T-cell (primary cell): ENCODE measurements at regions not wholly inside any gene's neighbourhood (a gene's known extent, or its start where the extent isn't known, plus 50 kb on each side); places are given as distances from the start of the nearest gene placed in this dataset.

ENCODE experiments used
- ATAC-seq, 4 experiments: fragments of 200-7000 bp in 3 of 4; fragments of 150-1000 bp in 1 of 4; cut with Tn5 transposase; replicated peaks in 1 of 4; 1 replicate in 3 of 4; 2 replicates in 1 of 4; pipeline ENCODE4 v1.10.0; 2021; ENCODE audit warnings: moderate library complexity in 3 of 4, mild to moderate bottlenecking in 2 of 4, moderate number of reproducible peaks in 1 of 4
- CTCF ChIA-PET, 2 donors: fragments of 300-600 bp; sonication (Branson Sonifier 250); formaldehyde crosslinking; loops; one replicate each; lab custom pipeline; 2022; ENCODE audit warnings: antibody characterized with exemption in 2 of 2; lab: Charles Lee
- POLR2A ChIA-PET, 2 donors: fragments of 300-600 bp; sonication (Branson Sonifier 250); formaldehyde crosslinking; loops; one replicate each; lab custom pipeline; 2022; ENCODE audit warnings: antibody characterized with exemption in 2 of 2; lab: Charles Lee
- DNase-seq, 35 experiments: peaks; one replicate each; pipeline versions ENCODE4 v3.0.0 to v3.0.0-alpha.2; 2013 to 2023
- H3K27ac ChIP-seq: one replicate; pipeline ENCODE4 v1.5.1; 2013; ENCODE audit warnings: low read length
- H3K27me3 ChIP-seq, 2 experiments: replicated peaks in 1 of 2; 1 replicate in 1 of 2; 2 replicates in 1 of 2; pipeline versions ENCODE4 v1.6.1 to v1.7.0; 2013; ENCODE audit warnings: low read length in 1 of 2, mixed read lengths in 1 of 2; ENCODE audit not compliant: control insufficient read depth in 2 of 2, insufficient read depth in 2 of 2; ENCODE audit errors: extremely low read depth in 1 of 2
- H3K36me3 ChIP-seq, 2 donors: 1 replicate in 1 of 2; 2 replicates in 1 of 2; pipeline versions ENCODE4 v1.6.1 to v1.7.0; 2013; ENCODE audit warnings: low read length in 1 of 2; ENCODE audit not compliant: control insufficient read depth in 2 of 2, insufficient read depth in 1 of 2; ENCODE audit errors: extremely low read depth in 1 of 2
- H3K4me1 ChIP-seq, 2 experiments: 1 replicate in 1 of 2; 2 replicates in 1 of 2; pipeline versions ENCODE4 v1.6.1 to v1.7.0; 2013; ENCODE audit warnings: low read length in 2 of 2, mixed read lengths in 1 of 2; ENCODE audit not compliant: insufficient read depth in 2 of 2, control insufficient read depth in 1 of 2; ENCODE audit errors: extremely low read depth in 1 of 2
- H3K4me3 ChIP-seq, 2 donors: 1 replicate in 1 of 2; 2 replicates in 1 of 2; pipeline versions ENCODE4 v1.5.1 to v1.7.0; 2013; ENCODE audit warnings: mild to moderate bottlenecking in 2 of 2, low read length in 1 of 2, moderate library complexity in 1 of 2; ENCODE audit not compliant: control insufficient read depth in 1 of 2; ENCODE audit errors: extremely low read depth in 1 of 2
- H3K9me3 ChIP-seq: 2 replicates; pipeline ENCODE4 v1.7.0; 2013
- H3K27ac Mint-ChIP-seq, 2 donors: one replicate each; pipeline ENCODE4 v1.8.0; 2020 to 2021; ENCODE audit warnings: mild to moderate bottlenecking in 2 of 2, mixed read lengths in 2 of 2
- H3K27me3 Mint-ChIP-seq, 2 donors: one replicate each; pipeline ENCODE4 v1.8.0; 2021 to 2022; ENCODE audit warnings: mixed read lengths in 2 of 2
- H3K36me3 Mint-ChIP-seq: one replicate; pipeline ENCODE4 v1.8.0; 2021; ENCODE audit warnings: mixed read lengths
- H3K4me1 Mint-ChIP-seq, 3 donors: one replicate each; pipeline ENCODE4 v1.8.0; 2020 to 2022; ENCODE audit warnings: mixed read lengths in 3 of 3, mild to moderate bottlenecking in 1 of 3
- H3K4me3 Mint-ChIP-seq, 3 donors: one replicate each; pipeline ENCODE4 v1.8.0; 2020 to 2022; ENCODE audit warnings: mild to moderate bottlenecking in 3 of 3, mixed read lengths in 3 of 3, moderate library complexity in 3 of 3
- H3K9me3 Mint-ChIP-seq, 3 donors: one replicate each; pipeline ENCODE4 v1.8.0; 2020 to 2022; ENCODE audit warnings: mixed read lengths in 3 of 3
- WGBS: methylation state at CpG from one replicate; pipeline ENCODE4 v1.1.5; 2013; ENCODE audit warnings: missing lambda C conversion rate; ENCODE audit not compliant: insufficient coverage; 5-methylcytosine and 5-hydroxymethylcytosine counted together

GRCh38 chr12:125435871-125436270, 370.6 kb downstream of the AACS start:
- Histone ChIP-seq H3K36me3 (no peaks in the 10 kb centered on the region), H3K27me3 (peaks cover 0 to 4% of the 10 kb centered on the region in 2 experiments), H3K9me3 (no peaks in the 10 kb centered on the region), H3K27ac (no peak overlapping the region), H3K4me1 (no peaks in the 10 kb centered on the region), H3K4me3 (no peak overlapping the region)
- Mint-ChIP-seq H3K4me1 (no peaks in the 10 kb centered on the region), H3K27me3 (peaks cover 3 to 4% of the 10 kb centered on the region in 2 donors), H3K27ac (no peak overlapping the region), H3K4me3 (no peak overlapping the region), H3K9me3 (peaks cover 0 to 2% (median 0%) of the 10 kb centered on the region in 3 donors), H3K36me3 (no peaks in the 10 kb centered on the region)
- ChIA-PET CTCF (no interaction called here), POLR2A (interaction anchor here in 1 of 2 donors (0.5 kb wide), 1 partner anchor 1370 kb away, joined by 4 read pairs; no protein-coding TSS in a partner anchor)
- ATAC-seq: no peak
- no peak for DNase-seq
- WGBS: 87% methylated on average over 4 of the region's 7 CpGs

GRCh38 chr12:125436686-125437085, 371.5 kb downstream of the AACS start:
- no peak overlapping the region for H3K27ac ChIP-seq
- DNase-seq: no peak
- Mint-ChIP-seq H3K4me1 (no peaks in the 10 kb centered on the region), H3K4me3 (no peak overlapping the region), H3K27me3 (peaks cover 3 to 4% of the 10 kb centered on the region in 2 donors), H3K36me3 (no peaks in the 10 kb centered on the region), H3K27ac (no peak overlapping the region), H3K9me3 (peaks cover 0 to 2% (median 0%) of the 10 kb centered on the region in 3 donors)
- no peak overlapping the region for H3K4me3 ChIP-seq
- WGBS: 100% methylated on average over 2 of the region's 2 CpGs
- POLR2A ChIA-PET: no interaction called here
- peaks cover 0 to 2% of the 10 kb centered on the region in 2 experiments for H3K27me3 ChIP-seq
- no peaks in the 10 kb centered on the region for H3K4me1 ChIP-seq
- no peaks in the 10 kb centered on the region for H3K9me3 ChIP-seq
- CTCF ChIA-PET: no interaction called here
- ATAC-seq: no peak
- H3K36me3 ChIP-seq: no peaks in the 10 kb centered on the region

DNA sequence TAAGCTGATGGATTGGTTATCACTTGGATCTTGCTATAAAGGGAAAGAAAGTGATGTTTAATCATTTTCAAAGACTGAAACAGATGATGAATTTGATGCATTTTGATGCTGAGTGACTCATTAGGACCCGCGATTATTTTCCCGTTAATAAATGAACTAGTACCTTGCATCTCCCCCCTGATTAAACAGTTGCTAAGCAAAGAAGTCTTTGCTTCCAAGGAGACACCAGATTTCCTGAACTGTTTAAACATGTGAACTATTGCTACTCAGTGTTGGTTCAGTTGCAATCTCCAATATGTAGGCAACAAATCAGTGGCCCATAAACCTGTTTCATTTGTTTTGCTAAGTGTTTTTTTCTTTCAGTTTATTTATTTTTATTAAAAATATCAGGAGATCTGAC, 375.2 kb downstream of the AACS start:
- Mint-ChIP-seq H3K36me3 (no peaks in the 10 kb centered on the region), H3K4me1 (no peaks in the 10 kb centered on the region), H3K27ac (no peak overlapping the region), H3K9me3 (no peaks in the 10 kb centered on the region), H3K4me3 (no peak overlapping the region), H3K27me3 (peaks cover 0 to 4% of the 10 kb centered on the region in 2 donors)
- Histone ChIP-seq H3K27ac (no peak overlapping the region), H3K36me3 (no peaks in the 10 kb centered on the region), H3K4me3 (no peak overlapping the region), H3K9me3 (no peaks in the 10 kb centered on the region), H3K4me1 (no peaks in the 10 kb centered on the region), H3K27me3 (no peaks in the 10 kb centered on the region)
- DNase-seq (no peak), ATAC-seq (no peak)
- ChIA-PET CTCF (no interaction called here), POLR2A (no interaction called here)
- WGBS: no CpG with 5 or more reads among the region's 3 CpGs

- Histone ChIP-seq H3K27me3 (no peaks in the 10 kb centered on the region), H3K4me3 (no peak overlapping the region), H3K36me3 (no peaks in the 10 kb centered on the region), H3K27ac (no peak overlapping the region), H3K4me1 (no peaks in the 10 kb centered on the region), H3K9me3 (no peaks in the 10 kb centered on the region)
- Mint-ChIP-seq H3K36me3 (no peaks in the 10 kb centered on the region), H3K27ac (no peak overlapping the region), H3K4me1 (no peaks in the 10 kb centered on the region), H3K9me3 (peaks cover 0 to 2% (median 0%) of the 10 kb centered on the region in 3 donors), H3K27me3 (peaks cover 0 to 4% of the 10 kb centered on the region in 2 donors), H3K4me3 (no peak overlapping the region)
- ChIA-PET CTCF (interaction anchor here (0.5 to 0.7 kb wide), 2 partner anchors 30 to 66 kb away, joined by 3 read pairs; no protein-coding TSS in a partner anchor), POLR2A (no interaction called here)
- ATAC-seq (no peak), DNase-seq (no peak)
- no CpG with 5 or more reads among the region's 1 CpG for WGBS
Observed at GRCh38 chr12:125443341-125443740, 378.1 kb downstream of the AACS start.

DNA sequence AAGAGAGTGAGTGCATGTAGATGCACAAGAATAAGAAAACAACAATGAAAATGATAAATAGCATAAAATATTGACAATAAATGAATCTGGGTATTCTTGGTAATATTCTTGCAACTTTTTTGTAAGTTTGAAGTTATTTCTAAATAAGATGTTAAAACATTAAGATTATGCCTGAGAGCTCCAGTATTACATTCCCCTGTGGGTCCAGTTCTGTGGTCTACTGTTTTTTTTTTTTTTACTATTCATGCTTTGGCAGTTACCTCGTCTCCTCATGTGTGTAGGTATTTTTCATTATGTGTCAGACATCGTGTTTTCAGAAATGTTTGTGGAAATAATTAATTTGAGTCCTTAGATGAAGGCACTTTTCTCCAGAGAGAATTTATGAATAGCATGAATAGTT, 386.2 kb downstream of the AACS start:
- peaks cover 4% of the 10 kb centered on the region for H3K9me3 ChIP-seq
- peaks cover 0 to 3% of the 10 kb centered on the region in 2 experiments for H3K27me3 ChIP-seq
- no CpG with 5 or more reads among the region's 2 CpGs for WGBS
- ChIA-PET POLR2A (no interaction called here), CTCF (no interaction called here)
- H3K9me3 Mint-ChIP-seq: peaks cover 14 to 34% (median 20%) of the 10 kb centered on the region in 3 donors
- no peak overlapping the region for H3K4me3 ChIP-seq
- H3K27me3 Mint-ChIP-seq: peaks cover 7 to 9% of the 10 kb centered on the region in 2 donors
- no peak for DNase-seq
- H3K4me3 Mint-ChIP-seq: no peak overlapping the region
- no peaks in the 10 kb centered on the region for H3K4me1 Mint-ChIP-seq
- H3K4me1 ChIP-seq: no peaks in the 10 kb centered on the region
- no peak for ATAC-seq
- H3K27ac ChIP-seq: no peak overlapping the region
- H3K36me3 ChIP-seq: no peaks in the 10 kb centered on the region
- H3K36me3 Mint-ChIP-seq: no peaks in the 10 kb centered on the region
- no peak overlapping the region for H3K27ac Mint-ChIP-seq

- Histone ChIP-seq H3K9me3 (peaks cover 4% of the 10 kb centered on the region), H3K27ac (no peak overlapping the region), H3K27me3 (peaks cover 0 to 13% of the 10 kb centered on the region in 2 experiments), H3K4me1 (no peaks in the 10 kb centered on the region), H3K4me3 (no peak overlapping the region), H3K36me3 (no peaks in the 10 kb centered on the region)
- POLR2A ChIA-PET: no interaction called here
- H3K27ac Mint-ChIP-seq: no peak overlapping the region
- CTCF ChIA-PET: no interaction called here
- peaks cover 14 to 28% (median 20%) of the 10 kb centered on the region in 3 donors for H3K9me3 Mint-ChIP-seq
- DNase-seq (no peak), ATAC-seq (no peak)
- peaks cover 7 to 18% of the 10 kb centered on the region in 2 donors for H3K27me3 Mint-ChIP-seq
- no peaks in the 10 kb centered on the region for H3K4me1 Mint-ChIP-seq
- no peak overlapping the region for H3K4me3 Mint-ChIP-seq
- WGBS: 45% methylated on average over 2 of the region's 4 CpGs
- no peaks in the 10 kb centered on the region for H3K36me3 Mint-ChIP-seq
Observed at GRCh38 chr12:125453751-125454150, 388.5 kb downstream of the AACS start.

- Mint-ChIP-seq H3K4me1 (no peaks in the 10 kb centered on the region), H3K4me3 (no peak overlapping the region), H3K36me3 (no peaks in the 10 kb centered on the region), H3K9me3 (peaks cover 12 to 25% (median 19%) of the 10 kb centered on the region in 3 donors), H3K27ac (no peak overlapping the region), H3K27me3 (peaks cover 7 to 18% of the 10 kb centered on the region in 2 donors)
- WGBS: no CpG with 5 or more reads among the region's 3 CpGs
- Histone ChIP-seq H3K27me3 (peaks cover 0 to 13% of the 10 kb centered on the region in 2 experiments), H3K27ac (no peak overlapping the region), H3K4me1 (no peaks in the 10 kb centered on the region), H3K4me3 (no peak overlapping the region), H3K9me3 (peaks cover 4% of the 10 kb centered on the region), H3K36me3 (no peaks in the 10 kb centered on the region)
- ATAC-seq (no peak), DNase-seq (no peak)
- CTCF ChIA-PET: no interaction called here
- POLR2A ChIA-PET: no interaction called here
Observed at GRCh38 chr12:125454291-125454690, 389.1 kb downstream of the AACS start.
